Osteoblast (primary cell): ENCODE measurements at regions not wholly inside any gene's neighbourhood (a gene's known extent, or its start where the extent isn't known, plus 50 kb on each side); places are given as distances from the start of the nearest gene placed in this dataset.
A peak's percentile ranks its signal among the peaks of the same experiment; 100 is the strongest.

Source experiments
- DNase-seq: peaks from one replicate; pipeline ENCODE4 v3.0.0; 2011; ENCODE audit warnings: low spot score, mixed read lengths; ENCODE audit not compliant: insufficient read length; ENCODE audit errors: missing footprints
- H2AFZ ChIP-seq: 2 replicates; pipeline ENCODE4 v1.6.0; 2011; ENCODE audit warnings: mild to moderate bottlenecking, low read length
- H3K27ac ChIP-seq: 2 replicates; pipeline ENCODE4 v1.5.1; 2011; ENCODE audit warnings: mild to moderate bottlenecking, low read depth, low read length, moderate library complexity
- H3K27me3 ChIP-seq: 2 replicates; pipeline ENCODE4 v1.6.0; 2012; ENCODE audit warnings: mild to moderate bottlenecking, control low read depth, inconsistent platforms, low read length, moderate library complexity; ENCODE audit not compliant: insufficient read depth
- H3K36me3 ChIP-seq: 2 replicates; pipeline ENCODE4 v1.5.1; 2011; ENCODE audit warnings: mild to moderate bottlenecking, low read length, control low read depth, moderate library complexity; ENCODE audit not compliant: insufficient read depth
- H3K4me1 ChIP-seq: 2 replicates; pipeline ENCODE4 v1.5.1; 2011; ENCODE audit warnings: mild to moderate bottlenecking, low read length, control low read depth, moderate library complexity; ENCODE audit not compliant: insufficient read depth
- H3K4me2 ChIP-seq: 2 replicates; pipeline ENCODE4 v1.6.0; 2011; ENCODE audit warnings: mild to moderate bottlenecking, low read length; ENCODE audit not compliant: insufficient read depth
- H3K4me3 ChIP-seq: fragments of 200-600 bp; sonication (generic); 3 replicates; pipeline ENCODE4 v1.5.1; 2012; ENCODE audit warnings: mild to moderate bottlenecking, low read length, inconsistent platforms; ENCODE audit not compliant: insufficient read depth
- H3K79me2 ChIP-seq: 2 replicates; pipeline ENCODE4 v1.6.0; 2012; ENCODE audit warnings: mild to moderate bottlenecking, low read length, control low read depth, inconsistent platforms; ENCODE audit not compliant: insufficient read depth
- H3K9me3 ChIP-seq: 2 replicates; pipeline ENCODE4 v1.5.1; 2011; ENCODE audit warnings: low read depth, low read length, control low read depth
- H4K20me1 ChIP-seq: 2 replicates; pipeline ENCODE4 v1.6.0; 2012; ENCODE audit warnings: mild to moderate bottlenecking, low read length, control low read depth; ENCODE audit not compliant: insufficient read depth
- TF ChIP-seq, protein P1 (sequence below): IDR thresholded peaks from 2 replicates; pipeline ENCODE4 v1.5.1; 2011; ENCODE audit warnings: mild to moderate bottlenecking, low read depth, low read length, moderate library complexity; ENCODE audit errors: extremely low read depth

DNA sequence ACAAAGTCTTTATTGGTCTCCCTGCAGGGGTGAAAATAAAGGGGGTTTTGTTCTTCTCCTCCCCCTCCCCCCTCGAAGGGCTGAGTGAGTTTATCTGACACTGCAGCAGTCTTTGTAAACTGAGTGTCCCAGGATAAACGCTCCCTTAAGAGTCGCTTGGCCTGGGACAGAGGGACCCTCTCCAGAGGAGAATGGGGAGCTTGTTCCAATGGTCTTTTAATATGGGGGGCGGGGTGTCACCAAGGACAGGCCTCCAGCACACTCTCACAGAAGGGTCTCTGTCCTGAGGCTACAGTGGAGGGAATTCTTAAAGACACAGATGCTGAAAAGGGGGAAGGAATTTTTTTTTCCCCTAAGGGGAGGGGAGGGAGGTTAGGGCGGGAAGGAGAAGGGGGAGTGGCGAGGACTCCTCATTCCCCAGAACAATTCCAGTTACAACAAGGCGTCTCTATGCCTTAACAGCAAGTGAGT lies 455.5 kb downstream of the SOX9 start:
- peak overlapping the region; percentile 36 for H3K4me2 ChIP-seq
- H3K27ac ChIP-seq: no peak overlapping the region
- DNase-seq: no peak
- peaks cover 12% of the 10 kb centered on the region for H3K4me1 ChIP-seq
- H3K4me3 ChIP-seq: no peak overlapping the region
- H3K79me2 ChIP-seq: peaks cover 49% of the 10 kb centered on the region
- no peaks in the 10 kb centered on the region for H3K36me3 ChIP-seq
- TF ChIP-seq, protein P1, sequence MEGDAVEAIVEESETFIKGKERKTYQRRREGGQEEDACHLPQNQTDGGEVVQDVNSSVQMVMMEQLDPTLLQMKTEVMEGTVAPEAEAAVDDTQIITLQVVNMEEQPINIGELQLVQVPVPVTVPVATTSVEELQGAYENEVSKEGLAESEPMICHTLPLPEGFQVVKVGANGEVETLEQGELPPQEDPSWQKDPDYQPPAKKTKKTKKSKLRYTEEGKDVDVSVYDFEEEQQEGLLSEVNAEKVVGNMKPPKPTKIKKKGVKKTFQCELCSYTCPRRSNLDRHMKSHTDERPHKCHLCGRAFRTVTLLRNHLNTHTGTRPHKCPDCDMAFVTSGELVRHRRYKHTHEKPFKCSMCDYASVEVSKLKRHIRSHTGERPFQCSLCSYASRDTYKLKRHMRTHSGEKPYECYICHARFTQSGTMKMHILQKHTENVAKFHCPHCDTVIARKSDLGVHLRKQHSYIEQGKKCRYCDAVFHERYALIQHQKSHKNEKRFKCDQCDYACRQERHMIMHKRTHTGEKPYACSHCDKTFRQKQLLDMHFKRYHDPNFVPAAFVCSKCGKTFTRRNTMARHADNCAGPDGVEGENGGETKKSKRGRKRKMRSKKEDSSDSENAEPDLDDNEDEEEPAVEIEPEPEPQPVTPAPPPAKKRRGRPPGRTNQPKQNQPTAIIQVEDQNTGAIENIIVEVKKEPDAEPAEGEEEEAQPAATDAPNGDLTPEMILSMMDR: no peak
- H3K27me3 ChIP-seq: peaks cover 3% of the 10 kb centered on the region
- H3K9me3 ChIP-seq: no peaks in the 10 kb centered on the region
- H2AFZ ChIP-seq: no peak overlapping the region
- H4K20me1 ChIP-seq: peaks cover 62% of the 10 kb centered on the region

GRCh38 chr17:72578817-72579470 lies 458.1 kb downstream of the SOX9 start:
- peaks cover 12% of the 10 kb centered on the region for H3K4me1 ChIP-seq
- no peak overlapping the region for H2AFZ ChIP-seq
- no peak overlapping the region for H3K27ac ChIP-seq
- H3K4me2 ChIP-seq: no peak overlapping the region
- TF ChIP-seq, protein P1: no peak
- H3K4me3 ChIP-seq: no peak overlapping the region
- peaks cover under 1% of the 10 kb centered on the region for H3K27me3 ChIP-seq
- H3K79me2 ChIP-seq: peaks cover 54% of the 10 kb centered on the region
- no peaks in the 10 kb centered on the region for H3K36me3 ChIP-seq
- H4K20me1 ChIP-seq: peaks cover 40% of the 10 kb centered on the region
- no peak for DNase-seq
- H3K9me3 ChIP-seq: no peaks in the 10 kb centered on the region

DNA sequence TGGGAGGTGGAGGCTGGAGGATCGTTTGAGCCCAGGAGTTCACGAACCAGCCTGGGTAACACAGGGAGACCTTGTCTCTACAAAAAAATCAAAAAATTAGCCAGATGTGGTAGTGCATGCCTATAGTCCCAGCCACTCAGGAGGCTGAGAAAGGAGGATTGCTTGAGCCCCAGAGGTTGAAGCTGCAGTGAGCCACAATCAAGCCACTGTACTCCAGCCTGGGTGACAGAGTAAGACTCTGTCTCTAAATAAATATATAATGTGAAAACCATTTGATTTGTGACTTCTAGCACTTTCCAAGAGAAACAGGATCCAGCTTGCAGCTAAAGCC lies 459.1 kb downstream of the SOX9 start:
- Histone ChIP-seq H3K9me3 (no peaks in the 10 kb centered on the region), H2AFZ (no peak overlapping the region), H3K4me3 (no peak overlapping the region), H3K27me3 (no peaks in the 10 kb centered on the region), H4K20me1 (peaks cover 35% of the 10 kb centered on the region), H3K27ac (no peak overlapping the region), H3K36me3 (no peaks in the 10 kb centered on the region), H3K4me1 (peaks cover 12% of the 10 kb centered on the region), H3K4me2 (no peak overlapping the region), H3K79me2 (peaks cover 53% of the 10 kb centered on the region)
- no peak for DNase-seq
- TF ChIP-seq, protein P1: no peak

GRCh38 chr17:72580321-72581127 lies 459.7 kb downstream of the SOX9 start:
- DNase-seq: no peak
- Histone ChIP-seq H4K20me1 (peaks cover 29% of the 10 kb centered on the region), H2AFZ (no peak overlapping the region), H3K79me2 (peaks cover 50% of the 10 kb centered on the region), H3K27me3 (no peaks in the 10 kb centered on the region), H3K4me3 (no peak overlapping the region), H3K36me3 (no peaks in the 10 kb centered on the region), H3K27ac (no peak overlapping the region), H3K4me2 (no peak overlapping the region), H3K9me3 (no peaks in the 10 kb centered on the region), H3K4me1 (peaks cover 11% of the 10 kb centered on the region)
- TF ChIP-seq, protein P1: no peak
